Fibroblast of skin of back (primary cell): ENCODE measurements at regions not wholly inside any gene's neighbourhood (a gene's known extent, or its start where the extent isn't known, plus 50 kb on each side); places are given as distances from the start of the nearest gene placed in this dataset.

Experiments
- DNase-seq: peaks from one replicate; pipeline ENCODE4 v3.0.0-alpha.2; 2013

DNA sequence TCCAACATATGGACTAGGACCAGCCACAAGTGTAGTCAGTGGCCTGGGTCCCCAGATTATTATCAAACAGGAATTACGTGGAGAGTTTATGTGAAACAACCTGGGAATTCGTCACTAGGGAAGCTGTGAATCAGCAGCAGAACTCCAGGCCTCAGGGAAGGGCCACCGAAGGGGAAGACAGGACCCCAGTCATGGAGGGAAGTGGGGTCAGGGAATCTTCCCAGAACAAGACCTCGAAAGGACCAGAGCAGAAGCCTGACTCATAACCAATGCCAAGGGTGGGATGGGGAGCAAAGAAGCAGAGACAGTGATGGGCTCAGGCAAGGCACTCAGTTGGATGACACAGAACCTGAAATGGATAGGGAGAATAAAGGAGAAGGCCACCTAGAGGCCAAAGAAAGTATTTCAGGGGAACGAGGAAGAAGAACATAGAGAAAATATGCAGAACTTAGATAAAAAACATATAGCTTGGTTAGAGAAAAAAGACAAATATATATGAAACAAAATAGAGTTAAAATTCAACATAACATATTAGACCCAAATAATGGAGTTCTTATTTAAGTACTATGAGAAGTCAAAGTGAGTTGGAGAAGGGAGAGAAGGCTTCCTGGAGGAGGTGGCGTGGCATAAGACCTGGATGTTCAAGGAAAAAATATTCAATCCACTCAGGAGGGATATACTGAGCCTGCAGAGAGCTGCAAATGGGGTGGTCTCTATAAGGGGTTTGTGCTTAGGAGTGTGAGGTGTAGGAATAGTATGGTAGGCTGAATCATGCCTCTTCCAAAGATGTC, 66.7 kb upstream of the CAST start:
- peak; percentile 19 for DNase-seq

DNA sequence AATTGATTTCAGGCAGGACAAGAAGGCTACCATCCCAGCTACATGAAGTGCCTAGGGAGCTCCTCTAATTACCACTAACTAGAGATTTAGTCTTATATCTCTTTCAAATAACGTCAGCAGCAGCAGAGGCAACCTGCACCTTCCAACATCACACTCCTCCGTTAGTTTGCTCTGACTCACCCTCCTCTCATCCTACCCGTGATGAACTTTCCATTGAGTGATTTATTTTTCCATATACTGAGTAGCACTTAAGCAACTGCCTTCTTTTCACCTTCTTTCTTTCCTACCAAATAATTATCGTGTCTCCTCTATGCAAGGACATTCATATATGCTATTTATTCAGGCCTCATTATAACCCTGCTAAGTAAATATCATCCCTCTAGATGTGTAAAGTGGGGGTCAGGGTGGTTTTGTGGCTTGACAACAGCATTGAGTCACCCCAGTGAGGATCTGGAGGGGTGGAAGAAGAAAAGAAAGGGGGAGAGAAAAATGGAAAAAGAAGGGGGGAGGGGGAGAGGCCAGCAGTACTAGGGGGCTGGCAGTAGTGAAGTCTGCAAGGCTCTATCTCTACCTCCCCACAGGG, 64.6 kb upstream of the CAST start:
- no peak for DNase-seq

DNA sequence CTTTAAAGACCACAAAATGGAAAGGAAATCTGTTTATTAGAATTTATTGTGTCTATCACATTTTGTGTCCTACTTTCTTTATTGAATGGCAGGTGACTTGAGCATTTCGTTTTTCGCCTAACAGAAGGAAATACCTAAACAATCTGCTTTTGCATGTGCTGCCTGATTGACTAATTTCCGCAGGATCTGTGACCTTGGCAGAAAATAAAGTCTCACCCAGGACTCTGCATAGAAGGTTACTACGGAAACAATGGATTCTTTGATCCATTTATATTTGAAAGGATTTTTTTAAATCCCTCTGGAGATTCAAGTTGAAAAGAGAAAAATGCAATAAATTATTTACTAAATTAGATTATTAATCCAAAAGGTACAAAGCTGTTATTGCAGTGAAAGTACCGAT, 61.0 kb upstream of the CAST start:
- DNase-seq = no peak

DNA sequence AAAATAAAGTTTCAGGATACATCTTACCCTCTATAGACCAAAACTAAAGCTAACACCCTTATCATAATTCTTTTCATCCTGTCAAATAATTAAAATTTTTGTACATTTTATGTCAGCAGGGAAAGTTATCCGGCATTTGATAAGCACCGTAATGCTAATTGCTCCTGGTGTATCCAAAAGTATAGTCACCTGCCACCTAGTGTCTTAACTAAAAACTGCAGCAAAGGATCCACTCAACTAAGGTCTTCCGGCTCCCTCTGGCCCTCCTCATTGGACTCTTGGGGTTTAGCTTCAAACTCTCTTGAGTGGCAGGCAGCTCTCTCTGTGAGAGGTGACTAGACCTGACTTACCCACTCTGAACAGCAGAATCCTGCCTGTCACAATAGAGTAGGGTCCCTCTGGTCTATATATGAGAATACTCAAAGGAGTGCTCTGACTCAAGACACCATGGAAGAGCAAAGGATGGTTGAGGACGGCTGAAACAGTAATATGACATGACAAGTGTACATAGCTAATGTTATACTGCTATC, 60.4 kb upstream of the CAST start:
- peak; percentile 73 for DNase-seq

DNA sequence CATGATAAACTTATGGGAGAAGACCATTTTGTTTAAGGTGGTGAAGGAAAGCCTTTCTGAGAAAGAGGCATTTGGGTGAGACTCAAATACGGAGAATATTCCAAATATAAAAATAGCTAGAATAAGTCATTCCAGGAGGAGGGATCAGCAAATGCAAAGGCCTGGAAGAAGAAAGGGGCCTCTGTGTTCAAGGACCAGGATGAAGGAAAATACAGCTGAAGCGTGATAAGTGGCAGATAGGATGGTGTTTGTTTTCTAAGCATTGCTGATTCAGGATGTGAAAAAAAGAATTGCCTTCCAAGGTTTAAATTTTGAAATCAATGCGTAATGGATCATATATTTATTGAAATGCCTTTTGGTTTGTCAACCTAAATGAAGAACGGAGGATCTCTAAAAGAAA, 59.4 kb upstream of the CAST start:
- DNase-seq = no peak

DNA sequence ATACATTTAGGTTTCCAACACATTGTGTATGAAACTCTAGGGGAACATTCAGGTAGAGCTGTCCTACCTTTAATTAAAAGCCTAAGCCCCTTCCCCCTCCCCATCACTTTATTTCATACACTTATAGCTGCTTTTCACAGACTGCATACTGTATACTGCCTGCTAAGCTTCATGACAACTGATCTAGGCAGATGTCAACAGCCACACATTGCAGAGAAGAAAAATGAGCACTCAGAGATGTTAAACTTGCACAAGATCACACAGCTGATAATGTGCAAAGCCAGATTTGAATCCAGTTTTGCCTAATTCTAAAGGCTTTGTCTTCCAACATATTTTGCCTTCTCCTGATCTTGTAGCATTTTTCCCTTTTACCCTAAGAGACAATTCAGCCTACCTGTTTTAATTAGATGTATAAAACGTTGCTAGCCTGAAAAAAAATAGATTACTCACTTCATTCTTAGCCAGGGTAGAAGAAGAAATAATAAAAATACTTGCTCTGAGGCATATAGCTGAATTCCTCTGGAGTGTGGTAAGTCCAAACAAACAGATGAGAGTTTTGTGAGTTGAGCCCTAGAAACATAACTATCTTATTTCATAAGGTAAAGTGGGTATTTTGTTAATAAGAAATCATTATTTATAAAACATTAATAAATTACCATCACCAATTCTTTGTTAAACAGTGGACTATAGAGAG, 56.9 kb upstream of the CAST start:
- DNase-seq = peak; percentile 25

DNA sequence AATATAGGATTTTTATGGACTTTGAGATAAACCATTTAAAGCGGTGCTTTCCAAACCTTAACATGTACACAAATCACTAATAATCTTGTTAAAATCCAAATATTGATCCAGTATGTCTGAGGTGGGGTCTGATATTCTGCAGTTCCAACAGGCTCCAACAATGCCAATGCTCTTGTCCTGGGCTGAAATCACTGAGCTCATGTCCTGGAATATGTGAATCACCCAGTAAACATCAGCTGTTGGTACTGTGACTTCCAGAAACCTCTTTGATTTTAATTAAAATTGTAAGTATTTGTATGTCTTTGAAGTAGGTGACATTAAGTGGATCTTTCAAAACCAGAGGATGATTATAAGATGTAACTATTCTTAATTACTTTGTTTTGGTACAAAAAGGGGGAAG, 52.8 kb upstream of the CAST start:
- no peak for DNase-seq

DNA sequence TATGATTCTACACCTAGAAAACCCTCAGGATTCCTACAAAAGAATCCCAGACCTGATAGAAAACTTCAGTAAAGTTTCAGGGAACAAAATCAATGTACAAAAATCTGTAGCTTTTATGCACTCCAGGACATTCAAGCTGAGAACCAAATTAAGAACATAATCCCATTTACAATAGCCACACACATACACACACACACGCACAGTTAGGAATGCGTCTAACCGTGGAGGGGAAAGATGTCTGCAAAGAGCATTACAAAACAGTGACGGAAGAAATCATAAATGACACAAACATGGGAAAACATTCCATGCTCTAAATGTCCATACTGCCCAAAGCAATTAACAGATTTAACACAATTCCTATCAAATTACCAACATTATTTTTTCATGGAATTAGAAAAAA, 51.4 kb upstream of the CAST start:
- peak; percentile 56 for DNase-seq

DNA sequence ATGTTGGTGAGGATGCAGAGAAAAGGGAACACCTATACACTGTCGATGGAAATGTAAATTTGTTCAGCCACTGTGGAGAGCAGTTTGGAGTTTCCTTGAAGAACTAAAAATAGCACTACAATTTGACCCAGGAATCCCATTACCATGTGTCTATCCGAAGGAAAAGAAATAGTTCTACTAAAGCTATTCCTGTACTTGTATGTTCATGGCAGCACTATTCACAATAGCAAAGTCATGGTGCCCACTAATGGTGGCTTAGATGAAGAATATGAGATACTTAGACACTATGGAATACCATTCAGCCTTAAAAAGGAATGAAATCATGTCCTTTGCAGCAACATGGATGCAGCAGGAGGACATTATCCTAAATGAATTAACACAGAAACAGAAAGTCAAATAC, 50.2 kb upstream of the CAST start:
- no peak for DNase-seq
